ENCODE measurements at regions not wholly inside any gene's neighbourhood (a gene's known extent, or its start where the extent isn't known, plus 50 kb on each side); places are given as distances from the start of the nearest gene placed in this dataset.

DNA sequence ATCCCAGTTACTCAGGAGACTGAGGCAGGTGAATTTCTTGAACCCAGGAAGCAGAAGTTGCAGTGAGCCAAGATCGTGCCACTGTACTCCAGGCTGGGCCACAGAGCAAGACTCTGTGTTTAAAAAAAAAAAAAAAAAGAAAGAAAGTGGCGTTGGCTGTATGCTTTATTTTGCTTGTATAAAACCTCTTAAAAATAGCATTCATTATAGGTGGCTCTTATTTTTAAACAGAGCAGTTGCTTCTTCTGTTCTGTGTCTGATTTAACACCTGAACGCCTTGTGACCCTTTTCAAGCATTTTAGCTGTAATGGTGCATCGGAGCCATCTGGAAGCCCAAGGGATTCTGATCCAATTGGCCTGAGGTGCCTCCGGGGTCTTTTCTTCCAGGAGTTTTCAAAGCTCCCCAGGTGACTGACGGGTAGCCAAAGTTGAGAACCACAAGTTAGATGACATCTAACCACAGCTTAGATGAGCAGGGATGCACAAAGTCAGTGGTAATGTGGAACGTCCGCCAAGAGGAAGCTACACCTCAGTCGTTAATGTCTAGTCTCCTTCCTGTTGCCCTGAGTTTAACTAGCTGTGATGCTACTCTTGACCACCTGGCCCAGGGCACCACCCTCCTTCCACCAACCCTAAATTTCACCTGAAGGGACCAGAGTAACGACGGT, 274.6 kb upstream of the KLF6 start:
- in situ Hi-C loops (cut with HindIII; ENCODE audit: low sequenced_read_pairs): no loop called here

DNA sequence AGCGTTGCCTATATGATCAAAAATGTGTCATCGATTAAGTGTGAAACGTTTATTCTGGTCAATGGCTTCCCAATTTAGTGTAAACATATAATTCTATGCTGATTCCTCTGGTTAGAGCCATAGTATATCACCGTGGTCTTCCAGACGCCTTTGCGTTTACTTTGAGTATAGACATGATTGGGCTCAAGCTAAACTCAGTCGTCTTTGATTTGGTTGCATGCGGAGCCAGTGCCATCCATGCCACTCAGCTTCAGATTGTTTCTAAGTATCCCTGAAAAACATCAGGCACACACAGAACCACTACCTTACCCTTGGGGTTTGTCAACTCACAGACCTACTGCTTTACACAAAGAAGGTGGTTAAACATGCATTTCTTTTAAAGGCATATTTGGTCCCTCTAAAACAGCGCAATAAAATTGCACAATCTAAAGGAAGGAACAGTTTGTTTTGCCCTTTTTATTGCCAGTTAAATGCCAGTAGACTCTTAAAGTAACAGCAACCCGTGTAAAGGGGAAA, 273.6 kb upstream of the KLF6 start:
- in situ Hi-C loops (cut with HindIII; ENCODE audit: low sequenced_read_pairs): no loop called here

GRCh38 chr10:4057725-4058513, 272.9 kb upstream of the KLF6 start:
- in situ Hi-C loops (cut with HindIII; ENCODE audit: low sequenced_read_pairs): no loop called here

GRCh38 chr10:4057021-4057420, 272.0 kb upstream of the KLF6 start:
- in situ Hi-C loops (cut with HindIII; ENCODE audit: low sequenced_read_pairs): no loop called here

- in situ Hi-C loops (cut with HindIII; ENCODE audit: low sequenced_read_pairs): no loop called here
Observed at GRCh38 chr10:4054656-4055435, 269.8 kb upstream of the KLF6 start.

DNA sequence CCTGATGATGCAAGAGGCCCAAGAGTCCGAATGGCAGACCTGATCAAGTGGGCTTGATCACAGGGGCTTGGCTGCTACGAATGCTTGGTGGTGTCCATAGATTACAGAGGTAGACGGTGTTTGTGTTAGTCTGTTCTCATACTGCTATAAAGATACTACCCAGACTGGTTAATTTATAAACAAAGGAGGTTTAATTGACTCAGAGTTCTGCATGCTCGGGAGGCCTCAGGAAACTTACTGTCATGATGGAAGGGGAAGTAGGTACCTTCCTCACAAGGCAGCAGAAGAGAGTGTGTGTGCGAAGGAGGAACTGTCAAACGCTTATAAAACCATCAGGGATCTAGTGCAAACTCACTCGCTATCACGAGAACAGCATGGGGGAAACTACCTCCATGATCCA, 268.9 kb upstream of the KLF6 start:
- in situ Hi-C loops (cut with HindIII; ENCODE audit: low sequenced_read_pairs): no loop called here

GRCh38 chr10:4051641-4052151, 266.7 kb upstream of the KLF6 start:
- in situ Hi-C loops (cut with HindIII; ENCODE audit: low sequenced_read_pairs): no loop called here

DNA sequence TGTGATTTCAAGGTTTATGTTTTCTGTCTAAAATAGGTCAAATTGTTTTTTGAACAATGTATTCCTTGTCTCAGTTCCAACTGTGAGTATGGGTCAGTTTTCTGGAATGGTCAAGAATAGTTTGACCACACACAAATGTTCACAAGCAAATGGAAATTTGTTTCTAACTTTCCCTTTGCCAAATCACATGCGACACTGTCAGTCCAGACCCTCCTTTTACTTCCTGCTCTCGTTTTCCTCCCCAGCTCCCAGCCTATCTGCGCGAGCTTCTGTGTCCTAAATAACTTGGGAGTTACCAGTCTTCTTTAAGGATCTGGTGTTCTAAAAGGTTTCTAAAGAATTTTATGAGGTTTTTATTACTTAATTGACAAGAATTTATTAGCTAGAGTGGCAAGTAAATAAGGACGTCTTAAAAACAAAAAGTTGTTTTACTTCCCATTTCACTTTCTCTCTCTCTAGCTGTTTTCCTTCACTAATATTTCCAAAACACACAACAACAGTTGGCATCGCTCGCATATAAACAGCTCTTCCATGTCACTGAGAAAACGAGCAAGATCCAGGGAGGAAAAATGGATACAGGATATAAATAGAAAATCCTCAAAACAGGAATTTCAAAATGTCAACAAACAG, 266.1 kb upstream of the KLF6 start:
- in situ Hi-C loops (cut with HindIII; ENCODE audit: low sequenced_read_pairs): no loop called here

DNA sequence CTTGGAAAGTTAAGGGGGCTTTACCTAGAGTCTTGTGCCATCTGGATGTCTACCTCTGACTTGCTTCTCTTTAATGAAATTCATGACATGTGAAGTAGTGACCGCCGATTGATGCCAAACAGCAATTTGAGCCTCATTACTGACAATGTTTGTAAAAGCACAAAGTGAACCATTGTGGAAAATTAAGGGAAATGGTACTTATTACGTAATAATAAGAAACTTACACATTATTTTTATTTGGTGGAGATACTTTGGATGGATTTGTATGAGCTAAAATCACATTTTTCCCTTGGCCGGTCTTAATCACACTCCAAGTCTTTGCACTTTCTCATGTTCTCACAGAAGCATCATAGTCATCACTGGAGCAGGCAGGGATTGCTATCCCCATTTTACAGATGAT, 265.1 kb upstream of the KLF6 start:
- in situ Hi-C loops (cut with HindIII; ENCODE audit: low sequenced_read_pairs): no loop called here

DNA sequence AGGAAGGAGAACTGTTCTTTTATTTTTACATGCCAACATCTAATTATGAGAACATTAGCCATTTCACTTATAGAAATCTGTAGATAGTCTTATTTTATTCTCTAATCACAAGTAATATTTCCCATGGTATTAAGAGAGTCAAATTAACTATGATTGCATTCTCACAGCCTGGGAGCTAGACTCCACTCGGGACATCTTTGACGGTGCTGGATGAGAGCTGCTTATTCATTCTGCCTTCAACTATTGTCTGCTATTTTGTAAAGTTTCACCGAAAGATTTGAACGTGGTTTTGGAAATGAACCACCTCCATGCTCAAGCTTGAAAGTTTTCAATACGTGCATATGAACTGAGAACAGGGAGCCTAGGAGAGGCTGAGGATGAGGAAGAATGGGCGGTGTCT, 264.3 kb upstream of the KLF6 start:
- in situ Hi-C loops (cut with HindIII; ENCODE audit: low sequenced_read_pairs): loop anchor here (5.0 kb wide), 3 partner anchors 37 to 88 kb away; no protein-coding TSS in a partner anchor

- in situ Hi-C loops (cut with HindIII; ENCODE audit: low sequenced_read_pairs): loop anchor here (5.0 kb wide), 3 partner anchors 36 to 89 kb away; no protein-coding TSS in a partner anchor
Observed at GRCh38 chr10:4048236-4048864, 263.3 kb upstream of the KLF6 start.

DNA sequence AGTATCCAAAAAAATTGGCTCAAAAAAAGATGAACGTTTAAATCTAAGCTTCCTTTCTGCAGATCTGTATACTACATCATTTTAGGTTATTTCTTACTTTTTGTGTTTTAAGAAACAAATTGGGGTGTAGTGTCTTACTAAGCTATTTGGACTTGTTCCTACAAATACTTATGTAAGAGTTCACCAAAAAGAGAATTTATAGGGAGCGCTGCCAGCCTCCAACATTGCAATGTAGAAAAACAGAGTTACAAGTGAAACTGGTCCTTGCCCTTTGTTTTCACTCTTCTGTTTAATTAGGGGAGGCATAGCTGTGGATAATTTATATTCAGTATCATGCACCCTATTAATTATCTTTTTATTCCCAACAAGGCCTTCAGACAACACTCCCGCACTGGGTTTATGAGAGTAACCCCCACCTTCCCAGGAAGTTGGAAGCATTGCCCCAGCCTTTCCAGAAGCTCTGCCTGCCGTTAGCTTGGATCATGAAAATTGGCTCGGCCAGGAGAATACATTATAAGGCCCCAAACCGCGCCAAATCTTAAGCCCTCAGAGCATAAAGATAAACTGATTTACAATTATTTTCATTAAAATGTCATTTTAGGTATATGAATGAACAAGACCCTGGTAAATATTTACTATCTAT, 261.8 kb upstream of the KLF6 start:
- in situ Hi-C loops (cut with HindIII; ENCODE audit: low sequenced_read_pairs): loop anchor here (5.0 kb wide), 3 partner anchors 35 to 90 kb away; no protein-coding TSS in a partner anchor

DNA sequence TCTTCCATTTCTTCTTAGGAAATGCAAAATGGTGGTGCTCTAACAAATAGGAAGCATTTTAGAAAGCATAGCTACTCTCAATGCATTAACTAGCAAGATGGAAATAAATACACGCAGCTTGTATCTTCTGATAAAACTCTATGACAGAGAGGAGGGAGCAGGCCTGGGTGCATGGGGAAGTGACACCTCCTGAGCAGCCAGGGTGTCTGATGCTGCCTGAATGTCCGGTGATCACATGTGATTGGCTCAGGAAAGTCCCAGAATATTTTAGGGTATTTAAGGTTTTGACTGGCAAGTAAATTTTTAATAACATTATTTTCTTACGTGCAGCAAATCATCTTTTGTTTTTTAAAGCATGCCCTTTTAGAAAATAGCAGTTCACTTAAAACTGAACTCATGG, 261.0 kb upstream of the KLF6 start:
- in situ Hi-C loops (cut with HindIII; ENCODE audit: low sequenced_read_pairs): loop anchor here (5.0 kb wide), 3 partner anchors 34 to 91 kb away; no protein-coding TSS in a partner anchor

- in situ Hi-C loops (cut with HindIII; ENCODE audit: low sequenced_read_pairs): no loop called here
Observed at GRCh38 chr10:4043897-4044665, 259.1 kb upstream of the KLF6 start.

DNA sequence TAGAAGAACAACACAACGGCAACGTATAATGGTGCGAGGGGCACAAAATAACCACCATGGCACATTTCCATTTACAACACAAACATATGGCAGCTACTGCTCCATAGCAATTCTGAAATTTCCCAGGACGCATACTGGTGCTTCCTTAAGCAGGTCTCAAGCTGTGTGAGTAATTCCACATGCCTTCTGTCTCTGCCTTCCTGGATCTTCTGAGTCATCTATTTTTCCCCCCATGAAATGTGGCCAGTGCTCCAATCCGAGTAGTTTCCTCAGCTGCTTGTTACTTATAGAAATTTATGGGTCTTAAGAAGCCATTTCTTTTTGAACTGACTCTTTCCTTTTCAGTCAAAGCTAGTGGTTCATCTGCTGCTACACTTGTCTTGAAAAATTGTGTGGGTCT, 256.6 kb upstream of the KLF6 start:
- in situ Hi-C loops (cut with HindIII; ENCODE audit: low sequenced_read_pairs): no loop called here

DNA sequence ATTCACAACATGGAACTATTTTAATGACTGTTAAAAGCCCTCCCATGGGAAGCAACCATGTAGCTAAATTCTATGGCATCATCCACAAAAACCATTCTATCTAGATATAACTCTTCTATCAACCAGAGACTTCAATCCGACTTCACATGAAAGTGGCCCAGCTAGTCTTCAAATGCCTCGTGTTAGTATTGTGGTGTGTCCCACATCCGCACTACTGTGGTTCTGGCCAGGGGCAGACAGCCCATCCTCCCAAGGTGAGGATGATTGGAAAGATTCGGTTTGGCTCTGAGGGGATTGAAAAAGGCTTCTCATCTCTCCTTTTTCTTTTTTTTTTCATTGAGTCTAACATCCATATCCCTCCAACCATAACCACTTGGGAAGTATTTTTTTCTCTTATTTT, 253.0 kb upstream of the KLF6 start:
- in situ Hi-C loops (cut with HindIII; ENCODE audit: low sequenced_read_pairs): no loop called here

DNA sequence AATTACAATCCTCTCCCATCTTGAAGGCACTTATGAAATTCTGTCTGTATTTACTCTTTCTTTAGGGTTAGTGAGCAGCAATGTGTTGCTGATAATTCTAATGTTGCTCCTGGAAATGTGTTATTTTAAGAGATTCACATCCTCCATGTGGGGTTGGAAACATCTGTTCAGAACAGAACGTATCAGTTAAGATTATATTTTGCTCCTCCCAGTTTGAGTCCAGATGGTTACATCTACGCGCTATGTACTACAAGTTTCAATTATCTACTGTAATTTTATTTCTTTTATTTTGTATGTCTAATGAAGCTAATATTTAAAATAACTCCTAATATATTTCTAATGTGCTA, 250.6 kb upstream of the KLF6 start:
- in situ Hi-C loops (cut with HindIII; ENCODE audit: low sequenced_read_pairs): no loop called here

DNA sequence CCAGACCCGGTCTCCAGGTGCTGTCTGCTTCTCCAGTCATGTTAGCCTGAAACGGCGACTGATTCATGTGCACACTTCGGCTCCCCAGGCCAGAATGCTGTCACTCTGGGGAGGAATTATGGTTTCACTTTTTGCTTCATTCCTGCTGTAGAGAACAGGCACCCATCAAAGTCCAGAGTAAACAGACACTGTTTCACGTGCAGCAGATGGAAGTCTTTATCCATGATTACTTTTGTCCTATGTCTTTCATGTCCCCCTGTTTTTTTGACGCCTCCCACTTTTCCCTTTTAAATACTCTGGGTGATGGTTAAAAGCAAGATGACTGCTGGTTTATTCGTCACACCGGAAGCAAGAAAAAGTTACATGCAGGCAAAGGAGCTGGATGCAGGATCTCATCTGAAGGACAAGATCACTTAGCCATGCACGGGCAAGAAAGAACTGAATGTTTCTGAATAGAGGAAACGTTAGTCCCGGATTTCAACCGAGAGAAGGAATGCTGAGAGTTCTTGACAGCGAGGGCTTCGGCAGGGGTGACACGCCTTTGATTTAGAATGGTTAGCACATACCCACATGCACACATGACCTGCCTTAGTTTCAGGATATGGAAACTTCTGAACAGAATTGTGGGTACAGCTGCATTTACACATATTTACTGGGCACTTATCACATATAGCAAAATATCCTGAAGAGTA, 250.0 kb upstream of the KLF6 start:
- in situ Hi-C loops (cut with HindIII; ENCODE audit: low sequenced_read_pairs): no loop called here
